ENCODE measurements at regions not wholly inside any gene's neighbourhood (a gene's known extent, or its start where the extent isn't known, plus 50 kb on each side); places are given as distances from the start of the nearest gene placed in this dataset.

GRCh38 chr4:41879552-41879951 is 55.7 kb upstream of the TMEM33 start:
- POLR2A ChIA-PET: no interaction called here
- Mint-ChIP-seq H3K4me3 (peak overlapping the region in 4 of 10 donors; percentile 17 to 74 (median 50)), H3K27me3 (peaks cover 55 to 94% (median 73%) of the 10 kb centered on the region in 5 donors), H3K27ac (peak overlapping the region in 1 of 9 donors; percentile 39), H3K36me3 (no peaks in the 10 kb centered on the region), H3K4me1 (peaks cover 2 to 33% (median 20%) of the 10 kb centered on the region in 7 donors), H3K9me3 (peaks cover 0 to 4% (median 0%) of the 10 kb centered on the region in 11 donors)
- Histone ChIP-seq H3K27me3 (ENCODE audit: control insufficient read depth in 2 of 2, insufficient read depth in 2 of 2, low read length in 2 of 2) (peaks cover 0 to 27% of the 10 kb centered on the region in 2 donors), H3K9me3 (ENCODE audit: control insufficient read depth in 2 of 3, low read length in 3 of 3) (no peaks in the 10 kb centered on the region), H3K36me3 (ENCODE audit: control insufficient read depth in 2 of 3, insufficient read depth in 3 of 3, low read length in 3 of 3) (no peaks in the 10 kb centered on the region), H3K27ac (ENCODE audit: low read depth, low read length) (no peak overlapping the region), H3K4me1 (ENCODE audit: control insufficient read depth in 2 of 2, insufficient read depth in 2 of 2, low read length in 2 of 2) (peaks cover 0 to 14% of the 10 kb centered on the region in 2 donors), H3K4me3 (ENCODE audit: low read length) (no peak overlapping the region)
- ATAC-seq (no peak), DNase-seq (no peak)
- intact Hi-C loops (cut with micrococcal nuclease): loop anchor here in 1 of 2 donors (2.0 kb wide), 1 partner anchor 131 kb away; the partner anchor contains the start of gene PHOX2B
- CTCF ChIA-PET: interaction anchor here (1.0 kb wide), 1 partner anchor 8 kb away, joined by 3 read pairs; no protein-coding TSS in a partner anchor

- Histone ChIP-seq H3K9me3 (ENCODE audit: control insufficient read depth in 2 of 3, low read length in 3 of 3) (no peaks in the 10 kb centered on the region), H3K4me3 (ENCODE audit: low read length) (no peak overlapping the region), H3K36me3 (ENCODE audit: control insufficient read depth in 2 of 3, insufficient read depth in 3 of 3, low read length in 3 of 3) (no peaks in the 10 kb centered on the region), H3K27ac (ENCODE audit: low read depth, low read length) (no peak overlapping the region), H3K27me3 (ENCODE audit: control insufficient read depth in 2 of 2, insufficient read depth in 2 of 2, low read length in 2 of 2) (peaks cover 0 to 27% of the 10 kb centered on the region in 2 donors), H3K4me1 (ENCODE audit: control insufficient read depth in 2 of 2, insufficient read depth in 2 of 2, low read length in 2 of 2) (peaks cover 0 to 14% of the 10 kb centered on the region in 2 donors)
- DNase-seq: no peak
- intact Hi-C loops (cut with micrococcal nuclease): loop anchor here in 1 of 2 donors (2.0 kb wide), 1 partner anchor 130 kb away; the partner anchor contains the start of gene PHOX2B
- no peak for ATAC-seq
- Mint-ChIP-seq H3K27me3 (peaks cover 61 to 96% (median 77%) of the 10 kb centered on the region in 5 donors), H3K4me1 (peaks cover 2 to 33% (median 20%) of the 10 kb centered on the region in 7 donors), H3K9me3 (peaks cover 0 to 4% (median 0%) of the 10 kb centered on the region in 11 donors), H3K4me3 (peak overlapping the region in 1 of 10 donors; percentile 60), H3K36me3 (no peaks in the 10 kb centered on the region), H3K27ac (no peak overlapping the region)
- ChIA-PET CTCF (interaction anchor here (1.0 kb wide), 1 partner anchor 9 kb away, joined by 3 read pairs; no protein-coding TSS in a partner anchor), POLR2A (no interaction called here)
Measured at GRCh38 chr4:41878991-41879491, 56.2 kb upstream of the TMEM33 start.

- Mint-ChIP-seq H3K36me3 (no peaks in the 10 kb centered on the region), H3K4me3 (peak overlapping the region in 2 of 10 donors; percentile 7 to 16), H3K27me3 (peaks cover 65 to 97% (median 78%) of the 10 kb centered on the region in 5 donors), H3K27ac (no peak overlapping the region), H3K4me1 (peaks cover 2 to 38% (median 22%) of the 10 kb centered on the region in 7 donors), H3K9me3 (peaks cover 0 to 7% (median 0%) of the 10 kb centered on the region in 11 donors)
- ChIA-PET POLR2A (no interaction called here), CTCF (interaction anchor here (1.0 kb wide), 1 partner anchor 10 kb away, joined by 3 read pairs; no protein-coding TSS in a partner anchor)
- no peaks in the 10 kb centered on the region for H3K9me3 ChIP-seq (ENCODE audit: control insufficient read depth in 2 of 3, low read length in 3 of 3)
- peaks cover 0 to 27% of the 10 kb centered on the region in 2 donors for H3K27me3 ChIP-seq (ENCODE audit: control insufficient read depth in 2 of 2, insufficient read depth in 2 of 2, low read length in 2 of 2)
- H3K4me3 ChIP-seq (ENCODE audit: low read length): no peak overlapping the region
- ATAC-seq (no peak), DNase-seq (no peak)
- H3K27ac ChIP-seq (ENCODE audit: low read depth, low read length): no peak overlapping the region
- H3K36me3 ChIP-seq (ENCODE audit: control insufficient read depth in 2 of 3, insufficient read depth in 3 of 3, low read length in 3 of 3): no peaks in the 10 kb centered on the region
- H3K4me1 ChIP-seq (ENCODE audit: control insufficient read depth in 2 of 2, insufficient read depth in 2 of 2, low read length in 2 of 2): peaks cover 0 to 14% of the 10 kb centered on the region in 2 donors
- intact Hi-C loops (cut with micrococcal nuclease): loop anchor here in 1 of 2 donors (2.0 kb wide), 1 partner anchor 130 kb away; the partner anchor contains the start of gene PHOX2B
Measured at GRCh38 chr4:41878170-41878969, 56.9 kb upstream of the TMEM33 start.

- H3K4me3 Mint-ChIP-seq: no peak overlapping the region
- ChIA-PET POLR2A (no interaction called here), CTCF (interaction anchor here (0.6 kb wide), 1 partner anchor 58 kb away, joined by 3 read pairs; no protein-coding TSS in a partner anchor)
- peaks cover 0 to 7% (median 0%) of the 10 kb centered on the region in 11 donors for H3K9me3 Mint-ChIP-seq
- Histone ChIP-seq H3K4me1 (ENCODE audit: control insufficient read depth in 2 of 2, insufficient read depth in 2 of 2, low read length in 2 of 2) (peaks cover 0 to 14% of the 10 kb centered on the region in 2 donors), H3K36me3 (ENCODE audit: control insufficient read depth in 2 of 3, insufficient read depth in 3 of 3, low read length in 3 of 3) (no peaks in the 10 kb centered on the region), H3K27me3 (ENCODE audit: control insufficient read depth in 2 of 2, insufficient read depth in 2 of 2, low read length in 2 of 2) (peaks cover under 1 to 24% of the 10 kb centered on the region in 2 donors), H3K9me3 (ENCODE audit: control insufficient read depth in 2 of 3, low read length in 3 of 3) (no peaks in the 10 kb centered on the region), H3K27ac (ENCODE audit: low read depth, low read length) (no peak overlapping the region), H3K4me3 (ENCODE audit: low read length) (no peak overlapping the region)
- intact Hi-C loops (cut with micrococcal nuclease): no loop called here
- no peaks in the 10 kb centered on the region for H3K36me3 Mint-ChIP-seq
- H3K27ac Mint-ChIP-seq: no peak overlapping the region
- ATAC-seq (no peak), DNase-seq (no peak)
- H3K27me3 Mint-ChIP-seq: peaks cover 76 to 97% (median 87%) of the 10 kb centered on the region in 5 donors
- H3K4me1 Mint-ChIP-seq: peaks cover 0 to 31% (median 23%) of the 10 kb centered on the region in 7 donors
Measured at GRCh38 chr4:41877020-41877796, 58.0 kb upstream of the TMEM33 start.

- peaks cover 3 to 9% of the 10 kb centered on the region in 2 donors for H3K27me3 ChIP-seq (ENCODE audit: control insufficient read depth in 2 of 2, insufficient read depth in 2 of 2, low read length in 2 of 2)
- ATAC-seq: no peak
- ChIA-PET CTCF (interaction anchor here (1.0 kb wide), 1 partner anchor 16 kb away, joined by 5 read pairs; no protein-coding TSS in a partner anchor), POLR2A (no interaction called here)
- intact Hi-C loops (cut with micrococcal nuclease): no loop called here
- no peaks in the 10 kb centered on the region for H3K36me3 ChIP-seq (ENCODE audit: control insufficient read depth in 2 of 3, insufficient read depth in 3 of 3, low read length in 3 of 3)
- no peak for DNase-seq
- H3K4me1 ChIP-seq (ENCODE audit: control insufficient read depth in 2 of 2, insufficient read depth in 2 of 2, low read length in 2 of 2): no peaks in the 10 kb centered on the region
- Mint-ChIP-seq H3K9me3 (peaks cover 0 to 7% (median 0%) of the 10 kb centered on the region in 11 donors), H3K27ac (no peak overlapping the region), H3K27me3 (peaks cover 84 to 100% (median 91%) of the 10 kb centered on the region in 5 donors), H3K36me3 (no peaks in the 10 kb centered on the region), H3K4me1 (peaks cover 0 to 16% (median 10%) of the 10 kb centered on the region in 7 donors), H3K4me3 (no peak overlapping the region)
- H3K27ac ChIP-seq (ENCODE audit: low read depth, low read length): no peak overlapping the region
- H3K4me3 ChIP-seq (ENCODE audit: low read length): no peak overlapping the region
- no peaks in the 10 kb centered on the region for H3K9me3 ChIP-seq (ENCODE audit: control insufficient read depth in 2 of 3, low read length in 3 of 3)
Measured at GRCh38 chr4:41874873-41875272, 60.4 kb upstream of the TMEM33 start.

- ATAC-seq (no peak), DNase-seq (no peak)
- Histone ChIP-seq H3K36me3 (ENCODE audit: control insufficient read depth in 2 of 3, insufficient read depth in 3 of 3, low read length in 3 of 3) (no peaks in the 10 kb centered on the region), H3K27ac (ENCODE audit: low read depth, low read length) (no peak overlapping the region), H3K9me3 (ENCODE audit: control insufficient read depth in 2 of 3, low read length in 3 of 3) (no peaks in the 10 kb centered on the region), H3K4me3 (ENCODE audit: low read length) (no peak overlapping the region), H3K27me3 (ENCODE audit: control insufficient read depth in 2 of 2, insufficient read depth in 2 of 2, low read length in 2 of 2) (peaks cover 3 to 7% of the 10 kb centered on the region in 2 donors), H3K4me1 (ENCODE audit: control insufficient read depth in 2 of 2, insufficient read depth in 2 of 2, low read length in 2 of 2) (no peaks in the 10 kb centered on the region)
- Mint-ChIP-seq H3K27ac (no peak overlapping the region), H3K27me3 (peaks cover 88 to 100% (median 91%) of the 10 kb centered on the region in 5 donors), H3K4me3 (no peak overlapping the region), H3K4me1 (peaks cover 0 to 12% (median 6%) of the 10 kb centered on the region in 7 donors), H3K36me3 (no peaks in the 10 kb centered on the region), H3K9me3 (peaks cover 0 to 10% (median 0%) of the 10 kb centered on the region in 11 donors)
- intact Hi-C loops (cut with micrococcal nuclease): no loop called here
- CTCF ChIA-PET: no interaction called here
- POLR2A ChIA-PET: no interaction called here
Measured at GRCh38 chr4:41874398-41874797, 60.8 kb upstream of the TMEM33 start.
